NCI-H1092 treated with DMSO at 0.1 percent for 48 hours (cell line): ENCODE measurements at regions not wholly inside any gene's neighbourhood (a gene's known extent, or its start where the extent isn't known, plus 50 kb on each side); places are given as distances from the start of the nearest gene placed in this dataset.

Experiments used
- DNase-seq: peaks from one replicate; lab custom pipeline; 2025; lab: John Stamatoyannopoulos, UW

- DNase-seq = no peak
Observed at GRCh38 chr20:57896017-57896416, 186.2 kb upstream of the PMEPA1 start.

- DNase-seq = no peak
Observed at GRCh38 chr20:57895161-57895855, 185.5 kb upstream of the PMEPA1 start.

- no peak for DNase-seq
Observed at GRCh38 chr20:57894522-57894921, 184.7 kb upstream of the PMEPA1 start.

- no peak for DNase-seq
Observed at GRCh38 chr20:57894096-57894495, 184.3 kb upstream of the PMEPA1 start.

GRCh38 chr20:57893366-57893999, 183.7 kb upstream of the PMEPA1 start:
- DNase-seq = no peak

GRCh38 chr20:57892471-57892870, 182.7 kb upstream of the PMEPA1 start:
- DNase-seq = no peak

GRCh38 chr20:57891014-57891413, 181.2 kb upstream of the PMEPA1 start:
- DNase-seq = no peak

- DNase-seq = no peak
Observed at GRCh38 chr20:57890202-57890800, 180.5 kb upstream of the PMEPA1 start.

- no peak for DNase-seq
Observed at GRCh38 chr20:57888591-57888990, 178.8 kb upstream of the PMEPA1 start.

- no peak for DNase-seq
Observed at GRCh38 chr20:57884956-57885355, 175.1 kb upstream of the PMEPA1 start.

GRCh38 chr20:57883761-57884160, 173.9 kb upstream of the PMEPA1 start:
- no peak for DNase-seq

GRCh38 chr20:57883224-57883623, 173.4 kb upstream of the PMEPA1 start:
- no peak for DNase-seq

- DNase-seq = no peak
Observed at GRCh38 chr20:57882451-57883161, 172.8 kb upstream of the PMEPA1 start.

GRCh38 chr20:57881466-57882385, 171.9 kb upstream of the PMEPA1 start:
- DNase-seq = no peak

GRCh38 chr20:57880571-57880892, 170.7 kb upstream of the PMEPA1 start:
- DNase-seq = no peak

- DNase-seq = no peak
Observed at GRCh38 chr20:57879779-57880570, 170.2 kb upstream of the PMEPA1 start.

GRCh38 chr20:57879437-57879778, 169.6 kb upstream of the PMEPA1 start:
- DNase-seq = no peak

GRCh38 chr20:57878786-57879424, 169.1 kb upstream of the PMEPA1 start:
- no peak for DNase-seq

- DNase-seq = no peak
Observed at GRCh38 chr20:57877995-57878394, 168.2 kb upstream of the PMEPA1 start.

GRCh38 chr20:57877131-57877824, 167.5 kb upstream of the PMEPA1 start:
- no peak for DNase-seq
